SU-DHL-6 (cell line): ENCODE measurements at regions not wholly inside any gene's neighbourhood (a gene's known extent, or its start where the extent isn't known, plus 50 kb on each side); places are given as distances from the start of the nearest gene placed in this dataset.
"Not testable (repeated sequence)": the region's sequence is repeated elsewhere in the genome, so short reads cannot be mapped to it uniquely, and the experiment has no call there.

Source experiments
- H2AFZ ChIP-seq: fragments of 200-600 bp; sonication (generic); 2 replicates; pipeline ENCODE4 v1.6.1; 2014; ENCODE audit warnings: low read depth, mild to moderate bottlenecking, moderate library complexity, mixed read lengths, antibody characterized with exemption, low read length; ENCODE audit not compliant: severe bottlenecking
- H3F3A ChIP-seq: fragments of 200-600 bp; shearing (Covaris generic); 2 replicates; pipeline ENCODE4 v1.6.0; 2016; ENCODE audit warnings: antibody characterized with exemption, mild to moderate bottlenecking; ENCODE audit not compliant: insufficient read depth
- H3K27ac ChIP-seq: fragments of 200-600 bp; sonication (generic); 2 replicates; pipeline ENCODE4 v1.5.1; 2016; ENCODE audit warnings: low read depth, mild to moderate bottlenecking, low read length, moderate library complexity, mixed read lengths
- H3K27me3 ChIP-seq: fragments of 200-600 bp; sonication (generic), shearing (Covaris generic); 2 replicates; pipeline ENCODE4 v1.6.0; 2014; ENCODE audit warnings: mild to moderate bottlenecking, low read length
- H3K36me3 ChIP-seq: fragments of 200-600 bp; sonication (generic); 2 replicates; pipeline ENCODE4 v1.6.1; 2014; ENCODE audit warnings: mild to moderate bottlenecking, low read length, mixed read lengths
- H3K4me2 ChIP-seq: fragments of 300-600, 200-600 bp; shearing (Covaris generic), sonication (generic); 2 replicates; pipeline ENCODE4 v1.6.0; 2014; ENCODE audit warnings: low read length, low read depth, mild to moderate bottlenecking; ENCODE audit not compliant: poor library complexity, severe bottlenecking
- H3K4me3 ChIP-seq: fragments of 200-600 bp; sonication (generic); 2 replicates; pipeline ENCODE4 v1.5.1; 2014; ENCODE audit warnings: antibody characterized with exemption, low read length, mild to moderate bottlenecking, mixed read lengths; ENCODE audit not compliant: insufficient read depth, poor library complexity, severe bottlenecking
- H3K79me2 ChIP-seq: fragments of 200-600 bp; sonication (generic); 2 replicates; pipeline ENCODE4 v1.6.1; 2014; ENCODE audit warnings: mild to moderate bottlenecking, low read length, moderate library complexity; ENCODE audit not compliant: insufficient read depth
- H3K9ac ChIP-seq: fragments of 200-600 bp; sonication (generic); 2 replicates; pipeline ENCODE4 v1.7.0; 2014; ENCODE audit warnings: mild to moderate bottlenecking, low read length
- H3K9me2 ChIP-seq: fragments of 200-600 bp; sonication (generic); replicated peaks from 2 replicates; pipeline ENCODE4 v1.6.1; 2014; ENCODE audit warnings: low read length; ENCODE audit not compliant: insufficient read depth
- H3K9me3 ChIP-seq: fragments of 200-600 bp; sonication (generic); 2 replicates; pipeline ENCODE4 v1.6.1; 2014; ENCODE audit warnings: low read length, mixed read lengths; ENCODE audit not compliant: insufficient read depth
- H4K20me1 ChIP-seq: fragments of 200-600 bp; sonication (generic); 2 replicates; pipeline ENCODE4 v1.6.1; 2014; ENCODE audit warnings: low read depth, mild to moderate bottlenecking, antibody characterized with exemption, low read length, moderate library complexity, mixed read lengths
- CTCF ChIP-seq: fragments of 200-600 bp; sonication (generic); IDR thresholded peaks from one replicate; pipeline ENCODE4 v1.5.1; 2017; ENCODE audit warnings: antibody characterized with exemption, mild to moderate bottlenecking, low read length, moderate library complexity; ENCODE audit not compliant: insufficient read depth, poor library complexity, severe bottlenecking
- EZH2phosphoT487 ChIP-seq: fragments of 200-600 bp; sonication (generic), shearing (Covaris generic); conservative IDR thresholded peaks from 2 replicates; pipeline ENCODE4 v1.6.1; 2018; ENCODE audit warnings: mild to moderate bottlenecking, antibody characterized with exemption, low read length, moderate library complexity, mixed read lengths

- Histone ChIP-seq H4K20me1 (no peaks in the 10 kb centered on the region), H3K9ac (no peak overlapping the region), H3K4me3 (no peak overlapping the region), H2AFZ (no peak overlapping the region), H3K36me3 (no peaks in the 10 kb centered on the region), H3K4me2 (no peak overlapping the region), H3K27ac (no peak overlapping the region), H3K9me3 (no peaks in the 10 kb centered on the region), H3K79me2 (no peaks in the 10 kb centered on the region), H3K9me2 (no peaks in the 10 kb centered on the region), H3F3A (no peaks in the 10 kb centered on the region), H3K27me3 (no peaks in the 10 kb centered on the region)
- TF ChIP-seq EZH2phosphoT487 (no peak), CTCF (no peak)
Measured at GRCh38 chr12:46602474-46602873, 223.3 kb downstream of the SLC38A4 start.

GRCh38 chr12:46590991-46591703 is 218.6 kb upstream of the SLC38A2 start:
- H3K4me2 ChIP-seq, result no peak overlapping the region

GRCh38 chr12:46585854-46586621 is 213.5 kb upstream of the SLC38A2 start:
- Histone ChIP-seq H3K36me3 (no peaks in the 10 kb centered on the region), H3F3A (no peaks in the 10 kb centered on the region), H3K9me3 (no peaks in the 10 kb centered on the region), H2AFZ (no peak overlapping the region), H3K9me2 (no peaks in the 10 kb centered on the region), H3K79me2 (no peaks in the 10 kb centered on the region), H3K9ac (no peak overlapping the region), H3K4me3 (no peak overlapping the region), H3K27me3 (no peaks in the 10 kb centered on the region), H4K20me1 (no peaks in the 10 kb centered on the region), H3K27ac (no peak overlapping the region), H3K4me2 (no peak overlapping the region)
- TF ChIP-seq EZH2phosphoT487 (no peak), CTCF (no peak)

More at GRCh38 chr12:46590991-46591703, 218.6 kb upstream of the SLC38A2 start:
- H3K79me2 ChIP-seq, result no peaks in the 10 kb centered on the region
- no peak overlapping the region for H3K4me3 ChIP-seq
- H4K20me1 ChIP-seq, result no peaks in the 10 kb centered on the region
- H3K36me3 ChIP-seq, result no peaks in the 10 kb centered on the region
- H2AFZ ChIP-seq, result no peak overlapping the region
- no peaks in the 10 kb centered on the region for H3K9me2 ChIP-seq
- H3K9me3 ChIP-seq, result no peaks in the 10 kb centered on the region
- H3F3A ChIP-seq, result no peaks in the 10 kb centered on the region
- no peak overlapping the region for H3K9ac ChIP-seq
- no peak overlapping the region for H3K27ac ChIP-seq
- no peaks in the 10 kb centered on the region for H3K27me3 ChIP-seq
- TF ChIP-seq EZH2phosphoT487, result no peak
- TF ChIP-seq CTCF, result no peak

- not testable (repeated sequence) for H3K4me3 ChIP-seq, H3K9me2 ChIP-seq, H3K9ac ChIP-seq, H3K4me2 ChIP-seq, H3K27ac ChIP-seq, H4K20me1 ChIP-seq, H3K79me2 ChIP-seq, H2AFZ ChIP-seq, H3K9me3 ChIP-seq, H3K27me3 ChIP-seq, H3K36me3 ChIP-seq, H3F3A ChIP-seq
Measured at GRCh38 chr12:46584098-46584497, 211.5 kb upstream of the SLC38A2 start.

- H3K4me3 ChIP-seq, H3K36me3 ChIP-seq, H3K4me2 ChIP-seq, H3K27me3 ChIP-seq, H3K9me2 ChIP-seq, H3K79me2 ChIP-seq, H3K9me3 ChIP-seq, H3K9ac ChIP-seq, H2AFZ ChIP-seq, H3K27ac ChIP-seq, H4K20me1 ChIP-seq, H3F3A ChIP-seq: not testable (repeated sequence)
Measured at GRCh38 chr12:46581990-46582389, 209.4 kb upstream of the SLC38A2 start.
